Mesodermal cell (in vitro differentiated cells): ENCODE measurements at regions not wholly inside any gene's neighbourhood (a gene's known extent, or its start where the extent isn't known, plus 50 kb on each side); places are given as distances from the start of the nearest gene placed in this dataset.
"Not testable (repeated sequence)": the region's sequence is repeated elsewhere in the genome, so short reads cannot be mapped to it uniquely, and the experiment has no call there.

Source experiments
- H3K27ac ChIP-seq: 2 replicates; pipeline ENCODE4 v1.7.0; 2013; ENCODE audit warnings: mild to moderate bottlenecking, low read depth, low read length, moderate library complexity; ENCODE audit not compliant: severe bottlenecking
- H3K36me3 ChIP-seq: 2 replicates; pipeline ENCODE4 v1.7.1; 2013; ENCODE audit warnings: mild to moderate bottlenecking, low read length, moderate library complexity; ENCODE audit not compliant: control insufficient read depth, insufficient read depth
- H3K4me1 ChIP-seq: one replicate; pipeline ENCODE4 v1.7.1; 2013; ENCODE audit warnings: mild to moderate bottlenecking, low read length; ENCODE audit not compliant: insufficient read depth, control insufficient read depth, poor library complexity, severe bottlenecking
- H3K4me3 ChIP-seq: 2 replicates; pipeline ENCODE4 v1.7.0; 2013; ENCODE audit warnings: low read length, control low read depth, mild to moderate bottlenecking; ENCODE audit not compliant: insufficient read depth, poor library complexity, severe bottlenecking; ENCODE audit errors: extremely low read depth
- H3K9me3 ChIP-seq: 2 replicates; pipeline ENCODE4 v1.7.1; 2013; ENCODE audit warnings: mild to moderate bottlenecking, low read length, moderate library complexity; ENCODE audit not compliant: control insufficient read depth
- WGBS, 2 experiments: methylation state at CpG; one replicate each; pipeline ENCODE4 v1.1.5; 2013; ENCODE audit warnings: missing lambda C conversion rate in 2 of 2; ENCODE audit not compliant: insufficient coverage in 2 of 2; 5-methylcytosine and 5-hydroxymethylcytosine counted together

- H3K9me3 ChIP-seq, result no peaks in the 10 kb centered on the region
- H3K4me3 ChIP-seq, result no peak overlapping the region
- no CpG with 5 or more reads among the region's 2 CpGs for WGBS, 2 experiments
- no peaks in the 10 kb centered on the region for H3K4me1 ChIP-seq
- no peaks in the 10 kb centered on the region for H3K36me3 ChIP-seq
- no peak overlapping the region for H3K27ac ChIP-seq
Observed at GRCh38 chr4:137956256-137956655, 285.9 kb downstream of the SLC7A11 start.

GRCh38 chr4:137955595-137955994 lies 286.6 kb downstream of the SLC7A11 start:
- Histone ChIP-seq H3K36me3 (no peaks in the 10 kb centered on the region), H3K27ac (no peak overlapping the region), H3K9me3 (no peaks in the 10 kb centered on the region), H3K4me3 (no peak overlapping the region), H3K4me1 (no peaks in the 10 kb centered on the region)
- WGBS, 2 experiments, result no CpG with 5 or more reads among the region's 1 CpG

- H3K4me1 ChIP-seq, result peaks cover under 1% of the 10 kb centered on the region
- H3K27ac ChIP-seq, result no peak overlapping the region
- no peaks in the 10 kb centered on the region for H3K36me3 ChIP-seq
- H3K9me3 ChIP-seq, result no peaks in the 10 kb centered on the region
- H3K4me3 ChIP-seq, result no peak overlapping the region
- 72 to 78% methylated on average over 1 to 2 of the region's 2 CpGs for WGBS, 2 experiments
Observed at GRCh38 chr4:137952116-137952515, 290.0 kb downstream of the SLC7A11 start.

DNA sequence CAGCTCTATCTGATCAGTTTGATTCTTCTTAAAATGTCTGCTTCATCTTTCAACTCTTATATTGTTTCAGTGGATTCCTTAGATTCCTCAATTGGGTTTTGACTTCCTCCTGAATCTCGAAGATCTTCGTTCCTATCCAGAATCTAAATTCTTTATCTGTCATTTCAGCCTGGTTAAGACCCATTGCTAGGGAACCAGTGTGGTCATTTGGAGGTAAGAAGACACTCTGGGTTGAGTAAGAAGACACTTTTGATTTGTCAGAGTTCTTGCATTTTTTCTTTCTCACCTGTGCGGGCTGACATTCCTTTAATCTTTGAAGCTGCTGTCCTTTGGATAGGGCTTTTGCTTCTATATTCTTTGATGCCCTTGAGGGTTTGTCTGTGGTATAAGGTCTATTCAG lies 291.9 kb downstream of the SLC7A11 start:
- Histone ChIP-seq H3K4me3 (no peak overlapping the region), H3K4me1 (peaks cover 12% of the 10 kb centered on the region), H3K36me3 (no peaks in the 10 kb centered on the region), H3K27ac (no peak overlapping the region), H3K9me3 (no peaks in the 10 kb centered on the region)
- 67% methylated on average over 2 of the region's 3 CpGs; no CpG with 5 or more reads in 1 of the 2 experiments for WGBS, 2 experiments

DNA sequence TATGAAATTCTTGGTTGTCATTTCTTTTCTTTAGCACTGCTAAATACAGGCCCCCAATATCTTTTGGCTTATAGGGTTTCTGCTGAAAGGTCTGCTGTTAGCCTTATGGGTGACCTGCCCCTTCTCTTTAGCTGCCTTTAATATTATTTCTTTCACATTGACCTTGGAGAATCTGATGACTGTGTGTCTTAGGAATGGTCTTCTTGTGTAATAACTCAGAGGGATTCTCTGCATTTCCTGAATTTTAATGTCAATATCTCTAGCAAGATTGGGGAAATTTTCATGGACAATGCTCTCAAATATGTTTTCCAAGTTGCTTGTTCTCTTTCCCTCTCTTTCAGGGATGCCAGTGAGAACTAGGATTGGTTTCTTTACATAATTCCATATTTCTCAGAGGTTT lies 292.4 kb downstream of the SLC7A11 start:
- H3K4me3 ChIP-seq, result no peak overlapping the region
- H3K4me1 ChIP-seq, result peaks cover 12% of the 10 kb centered on the region
- H3K27ac ChIP-seq, result no peak overlapping the region
- H3K9me3 ChIP-seq, result no peaks in the 10 kb centered on the region
- H3K36me3 ChIP-seq, result no peaks in the 10 kb centered on the region

- H3K27ac ChIP-seq, result no peak overlapping the region
- peaks cover 12% of the 10 kb centered on the region for H3K4me1 ChIP-seq
- H3K9me3 ChIP-seq, result no peaks in the 10 kb centered on the region
- 100% methylated on average over 1 of the region's 1 CpG; no CpG with 5 or more reads in 1 of the 2 experiments for WGBS, 2 experiments
- no peak overlapping the region for H3K4me3 ChIP-seq
- no peaks in the 10 kb centered on the region for H3K36me3 ChIP-seq
Observed at GRCh38 chr4:137946453-137947174, 295.5 kb downstream of the SLC7A11 start.

DNA sequence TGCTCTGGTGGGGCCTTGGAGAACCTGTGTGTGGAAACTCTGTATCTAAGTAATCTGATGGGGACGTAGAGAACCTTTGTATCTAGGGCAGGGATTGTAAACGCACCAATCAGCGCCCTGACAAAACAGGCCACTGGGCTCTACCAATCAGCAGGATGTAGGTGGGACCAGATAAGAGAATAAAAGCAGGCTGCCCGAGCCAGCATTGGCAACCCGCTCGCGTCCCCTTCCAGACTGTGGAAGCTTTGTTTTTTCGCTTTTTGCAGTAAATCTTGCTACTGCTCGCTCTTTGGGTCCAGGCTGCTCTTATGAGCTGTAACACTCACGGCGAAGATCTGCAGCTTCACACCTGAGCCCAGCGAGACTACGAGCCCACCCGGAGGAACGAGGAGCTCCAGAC lies 299.3 kb downstream of the SLC7A11 start:
- WGBS, 2 experiments, result 96 to 98% methylated on average over 11 to 15 of the region's 15 CpGs
- not testable (repeated sequence) for H3K9me3 ChIP-seq, H3K36me3 ChIP-seq, H3K4me3 ChIP-seq, H3K27ac ChIP-seq
- H3K4me1 ChIP-seq, result peaks cover 12% of the 10 kb centered on the region

DNA sequence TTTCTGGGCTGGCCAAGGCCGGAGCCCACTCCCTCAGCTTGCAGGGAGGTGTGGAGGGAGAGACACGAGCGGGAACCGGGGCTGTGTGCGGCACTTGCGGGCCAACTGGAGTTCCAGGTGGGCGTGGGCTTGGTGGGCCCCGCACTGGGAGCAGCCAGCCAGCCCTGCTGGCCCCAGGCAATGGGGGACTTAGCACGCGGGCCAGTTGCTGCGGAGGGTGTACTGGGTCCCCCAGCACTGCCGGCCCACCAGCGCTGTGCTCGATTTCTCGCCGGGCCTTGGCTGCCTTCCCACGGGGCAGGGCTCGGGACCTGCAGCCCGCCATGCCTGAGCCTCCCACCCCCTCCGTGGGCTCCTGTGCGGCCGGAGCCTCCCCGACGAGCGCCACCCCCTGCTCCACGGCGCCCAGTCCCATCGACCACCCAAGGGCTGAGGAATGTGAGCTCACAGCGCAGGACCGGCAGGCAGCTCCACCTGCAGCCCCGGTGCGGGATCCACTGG lies 300.1 kb downstream of the SLC7A11 start:
- not testable (repeated sequence) for H3K27ac ChIP-seq, H3K9me3 ChIP-seq, H3K36me3 ChIP-seq, H3K4me3 ChIP-seq
- WGBS, 2 experiments, result 96 to 98% methylated on average over 9 of the region's 32 CpGs
- H3K4me1 ChIP-seq, result peaks cover 12% of the 10 kb centered on the region

DNA sequence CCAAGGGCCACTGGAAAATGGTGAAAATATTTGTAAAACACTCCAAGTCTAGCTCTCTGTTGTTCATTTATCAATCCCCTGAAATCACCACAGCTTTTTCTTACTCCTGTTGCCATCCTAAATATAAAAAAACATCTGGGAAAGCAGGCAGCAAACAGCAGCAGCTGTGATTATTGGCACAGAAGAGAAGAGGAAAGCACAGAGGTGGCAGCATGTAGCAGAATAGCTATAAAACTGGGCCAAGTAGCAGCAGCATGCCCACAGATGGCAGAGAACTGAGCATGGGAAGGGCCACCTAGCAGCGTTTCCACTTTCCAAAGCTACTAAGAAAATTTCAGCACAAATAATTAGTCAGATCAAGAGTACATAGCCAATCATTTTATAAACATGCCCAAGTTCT lies 307.2 kb downstream of the SLC7A11 start:
- 86% methylated on average over 1 of the region's 1 CpG; no CpG with 5 or more reads in 1 of the 2 experiments for WGBS, 2 experiments
- H3K27ac ChIP-seq, result no peak overlapping the region
- H3K9me3 ChIP-seq, result peaks cover 1% of the 10 kb centered on the region
- H3K4me1 ChIP-seq, result no peaks in the 10 kb centered on the region
- no peaks in the 10 kb centered on the region for H3K36me3 ChIP-seq
- no peak overlapping the region for H3K4me3 ChIP-seq

- Histone ChIP-seq H3K9me3 (no peaks in the 10 kb centered on the region), H3K36me3 (no peaks in the 10 kb centered on the region), H3K27ac (no peak overlapping the region), H3K4me1 (no peaks in the 10 kb centered on the region), H3K4me3 (no peak overlapping the region)
- WGBS, 2 experiments, result no CpG with 5 or more reads among the region's 2 CpGs
Observed at GRCh38 chr4:137934046-137934445, 308.1 kb downstream of the SLC7A11 start.

DNA sequence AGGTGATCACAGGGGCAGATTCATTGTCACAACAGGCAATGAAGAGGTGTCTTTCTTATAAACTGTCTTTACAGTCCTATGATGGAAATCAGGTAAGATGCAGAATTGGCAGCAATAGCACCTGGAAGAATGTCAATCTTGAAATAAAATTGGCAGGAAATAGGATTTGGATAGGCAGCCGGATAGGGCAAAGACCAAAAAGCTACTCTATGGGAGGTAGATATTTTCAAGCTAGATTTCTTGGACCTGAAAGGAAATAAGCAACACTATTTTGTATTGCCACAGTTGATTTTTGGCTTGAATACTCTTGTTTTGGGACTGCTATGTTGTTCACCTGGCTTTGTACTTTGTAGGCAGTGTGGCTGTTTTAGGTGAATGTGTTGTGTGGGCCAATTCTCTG lies 314.2 kb downstream of the SLC7A11 start:
- no peak overlapping the region for H3K4me3 ChIP-seq
- H3K9me3 ChIP-seq, result no peaks in the 10 kb centered on the region
- no peaks in the 10 kb centered on the region for H3K36me3 ChIP-seq
- no peaks in the 10 kb centered on the region for H3K4me1 ChIP-seq
- 91 to 100% methylated on average over 1 of the region's 1 CpG for WGBS, 2 experiments
- H3K27ac ChIP-seq, result no peak overlapping the region
